ENCODE measurements at regions not wholly inside any gene's neighbourhood (a gene's known extent, or its start where the extent isn't known, plus 50 kb on each side); places are given as distances from the start of the nearest gene placed in this dataset.
A peak's percentile ranks its signal among the peaks of the same experiment; 100 is the strongest.

DNA sequence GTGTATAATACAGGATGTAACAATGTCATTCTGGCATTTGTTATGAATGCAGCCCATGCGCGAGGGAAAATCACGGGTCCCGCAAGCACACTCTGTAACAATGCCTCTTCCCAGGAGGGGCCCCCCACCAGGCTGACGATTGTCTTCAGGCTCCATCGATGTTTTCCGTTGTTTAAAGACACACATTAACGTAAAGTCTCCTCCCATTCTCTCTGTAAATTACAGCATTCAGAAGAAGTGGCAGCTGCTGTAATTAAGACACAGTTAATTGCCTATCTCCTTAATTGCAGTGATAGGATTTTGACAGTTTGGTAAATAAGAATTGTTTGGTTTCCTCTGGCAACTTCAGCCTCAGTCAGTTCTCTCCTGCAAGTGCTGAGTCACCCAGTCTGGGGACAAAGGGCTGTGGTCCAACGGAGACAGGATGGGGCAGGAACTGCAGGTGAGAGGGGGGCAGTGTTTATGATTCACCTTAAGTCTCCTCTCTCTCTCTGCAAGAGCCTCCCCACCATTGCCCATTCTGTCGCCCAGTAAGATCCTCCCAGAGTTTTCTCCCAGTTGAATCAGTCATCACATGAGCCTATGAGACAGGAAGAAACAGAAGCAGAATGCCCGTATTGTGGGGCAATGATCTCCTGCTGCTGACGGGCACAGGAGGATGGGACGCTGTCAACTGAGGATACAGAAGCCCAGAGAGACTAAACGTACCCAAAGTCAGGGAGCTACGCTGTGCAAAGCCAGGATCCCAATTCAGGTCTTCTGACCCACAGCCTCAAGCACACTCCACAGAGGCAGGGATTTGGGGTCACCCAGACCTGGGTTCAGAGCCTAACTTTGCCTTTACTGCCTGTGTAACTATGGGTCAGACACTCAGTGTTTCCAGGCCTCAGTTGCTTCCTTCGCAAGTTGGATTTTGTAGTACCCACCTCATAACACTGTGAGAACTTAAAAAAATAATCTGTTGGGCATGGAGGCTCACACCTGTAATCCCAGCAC, 110.0 kb downstream of the ADSS2 start:
- POLR2A ChIA-PET, result no interaction called here
- BruUV-seq (replicated peaks), result no TSS peak
- Histone ChIP-seq H3K4me2 (ENCODE audit: control insufficient read depth, insufficient read depth) (no peak overlapping the region), H3K27ac (ENCODE audit: control insufficient read depth, insufficient read depth) (no peak overlapping the region), H2AFZ (ENCODE audit: control insufficient read depth, low read depth, low read length) (peak overlapping the region; percentile 1; the same call in 1 of the 2 replicates), H3K4me3 (no peak overlapping the region), H4K20me1 (ENCODE audit: control insufficient read depth, insufficient read depth) (no peaks in the 10 kb centered on the region), H3K27me3 (replicated peaks in 1 of 2; ENCODE audit: control insufficient read depth in 2 of 2, insufficient read depth in 2 of 2, low read length in 1 of 2) (no peaks in the 10 kb centered on the region), H3K9me3 (replicated peaks; ENCODE audit: control insufficient read depth, insufficient read depth, low read length) (peaks cover 7% of the 10 kb centered on the region), H3K36me3 (ENCODE audit: control insufficient read depth in 2 of 2, insufficient read depth in 2 of 2, low read length in 1 of 2) (no peaks in the 10 kb centered on the region), H3K79me2 (ENCODE audit: control insufficient read depth, insufficient read depth, low read length) (no peaks in the 10 kb centered on the region), H3K4me1 (ENCODE audit: control insufficient read depth, insufficient read depth, low read length) (peaks cover 4% of the 10 kb centered on the region; the same call in 1 of the 2 replicates), H3K9ac (ENCODE audit: control insufficient read depth, insufficient read depth, low read length) (no peak overlapping the region)
- WGBS (ENCODE audit: insufficient coverage, insufficient replicate concordance, low lambda C conversion rate, missing lambda C conversion rate), result 81% methylated on average over 16 of the region's 16 CpGs
- no peak for FAIRE-seq
- RAD21 ChIA-PET (ENCODE audit: unreplicated experiment), result no interaction called here
- no peak for DNase-seq (ENCODE audit: low read depth, low spot score)
- no peak for TF ChIP-seq SIX5 (IDR thresholded peaks at IDR 0.05; ENCODE audit: low read depth, low read length, severe bottlenecking)
- TF ChIP-seq EED (IDR thresholded peaks at IDR 0.05; ENCODE audit: low read depth), result no peak
- TF ChIP-seq NRF1 (conservative IDR thresholded peaks at IDR 0.05; ENCODE audit: low read depth, low read length), result no peak
- ATAC-seq, result peak; percentile 45; the same call in 1 of the 3 replicates
- in situ Hi-C loops (cut with MboI) (no loop called here), intact Hi-C loops (cut with micrococcal nuclease; ENCODE audit: unreplicated experiment) (no loop called here)
- CTCF ChIA-PET, result interaction anchor here (0.9 kb wide), 1 partner anchor 42 kb away, joined by 3 read pairs; no protein-coding TSS in a partner anchor
- SMC1A ChIA-PET (ENCODE audit: uncharacterized antibody, unreplicated experiment), result no interaction called here

DNA sequence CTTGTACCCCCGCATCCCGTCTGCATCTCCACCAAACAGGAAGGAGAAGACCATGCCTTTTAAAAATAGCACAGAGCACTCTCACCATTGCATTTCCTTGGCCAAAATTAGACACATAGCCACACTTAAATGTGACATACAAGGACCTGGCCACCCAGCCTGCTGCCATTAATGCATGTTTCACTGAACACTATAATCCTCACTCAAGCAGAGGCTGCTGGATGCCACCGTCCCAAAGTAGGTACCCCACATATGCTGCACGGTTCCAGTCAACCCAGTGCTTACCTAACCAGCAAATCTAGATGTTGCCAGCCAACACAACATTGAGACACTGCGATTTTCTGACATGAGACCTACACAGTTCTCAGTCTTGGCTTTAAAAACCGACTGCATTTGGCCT, 107.7 kb downstream of the ADSS2 start:
- Histone ChIP-seq H4K20me1 (ENCODE audit: control insufficient read depth, insufficient read depth) (no peaks in the 10 kb centered on the region), H3K4me3 (no peak overlapping the region), H3K9me3 (replicated peaks; ENCODE audit: control insufficient read depth, insufficient read depth, low read length) (peaks cover 14% of the 10 kb centered on the region), H2AFZ (ENCODE audit: control insufficient read depth, low read depth, low read length) (no peak overlapping the region), H3K4me2 (ENCODE audit: control insufficient read depth, insufficient read depth) (no peak overlapping the region), H3K27me3 (replicated peaks in 1 of 2; ENCODE audit: control insufficient read depth in 2 of 2, insufficient read depth in 2 of 2, low read length in 1 of 2) (no peaks in the 10 kb centered on the region), H3K9ac (ENCODE audit: control insufficient read depth, insufficient read depth, low read length) (no peak overlapping the region), H3K79me2 (ENCODE audit: control insufficient read depth, insufficient read depth, low read length) (no peaks in the 10 kb centered on the region), H3K36me3 (ENCODE audit: control insufficient read depth in 2 of 2, insufficient read depth in 2 of 2, low read length in 1 of 2) (no peaks in the 10 kb centered on the region), H3K4me1 (ENCODE audit: control insufficient read depth, insufficient read depth, low read length) (peaks cover 4% of the 10 kb centered on the region; the same call in 1 of the 2 replicates), H3K27ac (ENCODE audit: control insufficient read depth, insufficient read depth) (no peak overlapping the region)
- POLR2A ChIA-PET, result no interaction called here
- RAD21 ChIA-PET (ENCODE audit: unreplicated experiment), result no interaction called here
- no peak for FAIRE-seq
- 48% methylated on average over 6 of the region's 6 CpGs for WGBS (ENCODE audit: insufficient coverage, insufficient replicate concordance, low lambda C conversion rate, missing lambda C conversion rate)
- SMC1A ChIA-PET (ENCODE audit: uncharacterized antibody, unreplicated experiment), result no interaction called here
- in situ Hi-C loops (cut with MboI) (no loop called here), intact Hi-C loops (cut with micrococcal nuclease; ENCODE audit: unreplicated experiment) (no loop called here)
- BruUV-seq (replicated peaks), result no TSS peak
- CTCF ChIA-PET, result interaction anchor here (0.6 kb wide), 2 partner anchors 54 to 253 kb away, joined by 3 read pairs; no protein-coding TSS in a partner anchor
- TF ChIP-seq BCL11A (IDR thresholded peaks at IDR 0.05; ENCODE audit: low read depth, low read length) (no peak), SRF (IDR thresholded peaks at IDR 0.05; ENCODE audit: low read depth in 2 of 2, low read length in 2 of 2) (0 out of 4 replicates have a peak, but pooled peaks of 1 of the 2 experiments have one; percentile 7)
- ATAC-seq, result no peak
- DNase-seq (ENCODE audit: low read depth, low spot score), result no peak
